ENCODE measurements at regions not wholly inside any gene's neighbourhood (a gene's known extent, or its start where the extent isn't known, plus 50 kb on each side); places are given as distances from the start of the nearest gene placed in this dataset.

DNA sequence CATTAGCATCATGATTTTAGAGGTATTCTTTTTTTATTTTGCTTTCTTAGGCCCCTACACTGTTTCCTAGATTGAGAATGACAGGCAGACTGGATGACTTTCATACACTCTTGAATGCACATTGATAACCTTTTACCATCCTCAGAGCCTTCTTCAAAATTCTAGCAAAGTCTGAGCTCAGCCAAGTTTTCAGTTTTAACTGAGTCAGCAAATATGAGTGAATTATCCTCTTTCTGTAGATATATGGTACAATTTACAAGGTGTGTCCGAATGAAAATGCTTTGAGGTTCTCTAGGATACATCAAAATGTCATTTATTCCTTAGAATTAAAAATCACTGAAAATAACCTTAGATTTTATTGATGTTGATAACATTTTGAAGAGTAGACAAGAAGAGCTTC, 1038.2 kb upstream of the POU3F3 start:
- TF ChIP-seq POLR2A (IDR thresholded peaks at IDR 0.05), result no peak
- TF ChIP-seq, protein P1, sequence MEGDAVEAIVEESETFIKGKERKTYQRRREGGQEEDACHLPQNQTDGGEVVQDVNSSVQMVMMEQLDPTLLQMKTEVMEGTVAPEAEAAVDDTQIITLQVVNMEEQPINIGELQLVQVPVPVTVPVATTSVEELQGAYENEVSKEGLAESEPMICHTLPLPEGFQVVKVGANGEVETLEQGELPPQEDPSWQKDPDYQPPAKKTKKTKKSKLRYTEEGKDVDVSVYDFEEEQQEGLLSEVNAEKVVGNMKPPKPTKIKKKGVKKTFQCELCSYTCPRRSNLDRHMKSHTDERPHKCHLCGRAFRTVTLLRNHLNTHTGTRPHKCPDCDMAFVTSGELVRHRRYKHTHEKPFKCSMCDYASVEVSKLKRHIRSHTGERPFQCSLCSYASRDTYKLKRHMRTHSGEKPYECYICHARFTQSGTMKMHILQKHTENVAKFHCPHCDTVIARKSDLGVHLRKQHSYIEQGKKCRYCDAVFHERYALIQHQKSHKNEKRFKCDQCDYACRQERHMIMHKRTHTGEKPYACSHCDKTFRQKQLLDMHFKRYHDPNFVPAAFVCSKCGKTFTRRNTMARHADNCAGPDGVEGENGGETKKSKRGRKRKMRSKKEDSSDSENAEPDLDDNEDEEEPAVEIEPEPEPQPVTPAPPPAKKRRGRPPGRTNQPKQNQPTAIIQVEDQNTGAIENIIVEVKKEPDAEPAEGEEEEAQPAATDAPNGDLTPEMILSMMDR (IDR thresholded peaks at IDR 0.05), result no peak

Measured in Peyer's patch (tissue), 4 donors.